ENCODE measurements at regions not wholly inside any gene's neighbourhood (a gene's known extent, or its start where the extent isn't known, plus 50 kb on each side); places are given as distances from the start of the nearest gene placed in this dataset.

DNA sequence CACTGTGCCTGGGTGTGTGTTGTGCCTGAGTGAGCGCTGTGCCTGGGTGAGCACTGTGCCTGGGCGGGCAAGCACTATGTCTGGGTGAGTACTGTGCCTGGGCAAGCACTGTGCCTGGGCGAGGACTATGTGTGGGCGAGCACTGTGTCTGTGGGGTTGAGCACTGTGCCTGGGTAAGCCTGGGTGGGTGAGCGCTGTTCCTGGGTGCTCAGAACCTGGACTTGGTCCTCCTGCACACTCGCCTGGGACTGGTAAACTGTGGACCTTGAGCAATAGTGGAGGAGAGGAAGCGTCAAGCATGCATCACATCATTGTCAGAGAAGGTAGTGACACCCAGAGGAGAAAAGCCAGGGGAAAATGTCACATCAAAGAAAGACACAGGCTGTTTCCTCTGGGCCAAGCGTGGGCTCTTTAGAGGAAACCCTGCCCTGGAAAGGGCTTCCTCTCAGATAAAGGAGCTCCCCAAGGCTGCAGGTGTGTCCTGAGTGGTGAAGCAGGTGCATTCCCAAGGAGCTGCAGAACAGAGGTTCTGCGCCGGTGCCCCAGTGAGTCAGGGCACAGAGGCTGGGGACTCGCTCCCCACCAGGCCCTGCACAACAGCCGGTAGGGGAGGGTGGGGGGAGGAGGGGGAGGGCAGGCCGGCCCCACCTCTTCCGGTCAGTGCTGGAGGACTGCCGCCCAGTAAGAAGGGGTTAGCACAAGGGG lies 141.2 kb downstream of the TEX29 start:
- DNase-seq (ENCODE audit: low spot score), result no peak
- TF ChIP-seq, protein P1, sequence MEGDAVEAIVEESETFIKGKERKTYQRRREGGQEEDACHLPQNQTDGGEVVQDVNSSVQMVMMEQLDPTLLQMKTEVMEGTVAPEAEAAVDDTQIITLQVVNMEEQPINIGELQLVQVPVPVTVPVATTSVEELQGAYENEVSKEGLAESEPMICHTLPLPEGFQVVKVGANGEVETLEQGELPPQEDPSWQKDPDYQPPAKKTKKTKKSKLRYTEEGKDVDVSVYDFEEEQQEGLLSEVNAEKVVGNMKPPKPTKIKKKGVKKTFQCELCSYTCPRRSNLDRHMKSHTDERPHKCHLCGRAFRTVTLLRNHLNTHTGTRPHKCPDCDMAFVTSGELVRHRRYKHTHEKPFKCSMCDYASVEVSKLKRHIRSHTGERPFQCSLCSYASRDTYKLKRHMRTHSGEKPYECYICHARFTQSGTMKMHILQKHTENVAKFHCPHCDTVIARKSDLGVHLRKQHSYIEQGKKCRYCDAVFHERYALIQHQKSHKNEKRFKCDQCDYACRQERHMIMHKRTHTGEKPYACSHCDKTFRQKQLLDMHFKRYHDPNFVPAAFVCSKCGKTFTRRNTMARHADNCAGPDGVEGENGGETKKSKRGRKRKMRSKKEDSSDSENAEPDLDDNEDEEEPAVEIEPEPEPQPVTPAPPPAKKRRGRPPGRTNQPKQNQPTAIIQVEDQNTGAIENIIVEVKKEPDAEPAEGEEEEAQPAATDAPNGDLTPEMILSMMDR (IDR thresholded peaks at IDR 0.05; ENCODE audit: extremely low read depth, missing control alignments), result no peak

DNA sequence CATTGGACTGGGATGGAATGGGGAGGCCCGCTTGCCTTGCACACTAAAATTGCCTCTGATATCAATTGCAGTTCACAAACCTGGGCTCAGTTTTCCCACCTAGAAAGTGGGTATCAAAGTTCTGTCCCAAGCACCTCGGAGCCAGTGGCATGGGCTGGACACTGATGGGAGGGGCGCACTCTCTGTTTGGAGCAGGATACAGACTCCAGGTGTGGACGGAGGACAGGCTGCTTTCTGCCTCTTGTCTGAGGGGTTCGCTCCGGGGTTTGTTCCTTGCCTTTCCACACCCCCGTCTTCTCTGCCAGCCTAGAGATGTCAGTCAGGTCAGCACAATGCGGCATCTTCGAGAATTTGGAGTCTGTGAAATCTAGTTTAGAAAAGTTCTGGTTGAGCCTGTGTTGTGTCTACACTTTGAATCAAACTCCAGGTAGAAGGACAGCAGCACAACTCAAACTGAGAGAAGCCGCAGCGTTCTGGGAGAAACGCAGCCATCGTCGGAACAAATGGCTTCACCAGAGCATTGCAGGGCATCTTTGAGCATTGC lies 141.9 kb downstream of the TEX29 start:
- DNase-seq (ENCODE audit: low spot score), result no peak
- TF ChIP-seq, protein P1 (IDR thresholded peaks at IDR 0.05; ENCODE audit: extremely low read depth, missing control alignments), result no peak

GRCh38 chr13:111462944-111463343 lies 142.5 kb downstream of the TEX29 start:
- no peak for DNase-seq (ENCODE audit: low spot score)
- TF ChIP-seq, protein P1 (IDR thresholded peaks at IDR 0.05; ENCODE audit: extremely low read depth, missing control alignments), result no peak

GRCh38 chr13:111467111-111467890 lies 146.9 kb downstream of the TEX29 start:
- no peak for DNase-seq (ENCODE audit: low spot score)
- TF ChIP-seq, protein P1 (IDR thresholded peaks at IDR 0.05; ENCODE audit: extremely low read depth, missing control alignments), result no peak

DNA sequence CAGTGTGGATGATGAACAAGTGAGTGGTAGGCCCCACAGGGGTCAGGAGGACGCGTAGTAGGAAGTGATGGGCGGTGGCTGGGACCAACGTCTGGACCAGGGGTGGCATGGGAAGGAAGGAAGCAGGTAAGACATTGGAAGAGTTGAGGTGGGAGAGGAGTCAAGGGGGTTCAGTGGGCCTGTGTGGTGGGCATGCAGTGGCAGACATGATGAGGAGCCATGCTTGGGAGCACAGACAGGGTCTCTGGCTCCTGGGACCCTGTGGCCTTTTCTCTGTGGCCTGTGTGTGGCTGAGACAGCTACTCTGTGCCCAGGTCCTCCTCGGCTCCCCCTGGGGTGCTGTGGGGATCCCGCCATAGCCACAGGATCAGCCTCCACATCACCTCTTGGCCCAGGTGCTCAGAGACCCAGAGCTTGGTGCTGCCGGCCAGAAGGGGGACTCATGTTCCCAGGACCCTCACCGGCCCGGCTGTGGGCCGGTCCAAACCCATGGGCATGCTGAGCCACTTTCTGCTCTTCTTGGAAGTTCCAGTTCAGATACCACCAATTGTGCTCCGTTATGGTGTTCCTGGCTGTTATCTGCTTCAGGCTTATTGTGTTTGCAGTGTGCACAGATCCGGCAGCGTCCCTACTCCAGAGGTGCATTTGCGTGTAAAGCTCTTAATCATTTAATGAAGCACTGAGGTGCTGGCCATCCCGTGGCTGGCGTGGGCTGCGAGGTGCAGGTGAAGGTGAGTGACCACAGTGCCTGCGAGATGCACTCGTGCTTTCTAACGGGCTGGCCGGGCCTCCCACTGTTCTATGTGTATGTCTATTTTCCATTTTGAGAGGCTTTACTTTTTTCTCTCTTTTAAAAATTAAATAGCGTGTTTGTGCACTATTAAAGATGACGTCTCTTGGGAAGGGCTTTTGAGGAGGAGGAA lies 147.9 kb downstream of the TEX29 start:
- TF ChIP-seq, protein P1 (IDR thresholded peaks at IDR 0.05; ENCODE audit: extremely low read depth, missing control alignments), result no peak
- DNase-seq (ENCODE audit: low spot score), result no peak

- TF ChIP-seq, protein P1 (IDR thresholded peaks at IDR 0.05; ENCODE audit: extremely low read depth, missing control alignments), result no peak
- no peak for DNase-seq (ENCODE audit: low spot score)
Measured at GRCh38 chr13:111469450-111469849, 149.0 kb downstream of the TEX29 start.
